ENCODE measurements at regions not wholly inside any gene's neighbourhood (a gene's known extent, or its start where the extent isn't known, plus 50 kb on each side); places are given as distances from the start of the nearest gene placed in this dataset.
A peak's percentile ranks its signal among the peaks of the same experiment; 100 is the strongest.

DNA sequence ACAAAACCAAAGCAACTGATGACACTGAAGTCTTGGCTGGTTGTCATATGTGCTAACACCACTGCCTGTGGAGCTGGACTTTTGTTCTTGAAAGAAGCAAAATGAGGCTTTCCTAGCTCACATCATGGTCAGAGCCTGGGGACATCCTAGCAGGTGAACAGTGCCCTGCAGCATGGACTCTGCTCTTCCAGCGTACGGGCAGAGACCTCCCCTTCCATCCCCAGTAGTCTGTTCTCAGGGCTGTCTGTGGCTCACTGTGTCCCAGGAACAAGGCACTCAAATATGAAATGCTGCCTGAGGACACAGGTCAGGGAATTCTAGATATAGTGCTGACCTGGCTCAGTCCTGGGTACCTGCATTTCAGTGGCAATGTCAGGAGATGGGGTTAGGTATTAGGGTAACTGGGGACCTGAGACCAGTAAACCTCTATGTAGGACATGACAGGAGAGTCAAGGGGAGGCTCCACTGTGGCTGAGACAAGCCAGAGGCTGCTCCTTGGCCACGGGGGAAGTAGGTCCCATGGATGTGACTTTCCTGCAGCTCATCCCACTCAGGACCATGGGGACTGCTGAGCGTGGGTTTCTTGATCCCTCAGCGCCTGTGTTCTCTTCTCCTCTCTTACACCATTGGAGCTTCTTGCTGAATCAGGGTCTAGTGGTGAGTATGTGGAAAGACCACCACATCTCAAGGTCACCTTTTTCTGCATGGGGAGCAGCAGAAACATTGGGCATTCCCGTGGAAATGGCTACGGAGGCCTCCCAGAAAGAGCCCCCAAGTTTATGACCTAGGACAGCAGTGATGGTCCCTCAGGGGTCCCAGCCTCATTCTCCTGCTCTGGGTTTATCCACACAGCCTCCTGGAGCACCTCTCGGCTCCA, 80.1 kb downstream of the ZNF280B start:
- no peak for DNase-seq (ENCODE audit: low spot score in 2 of 2)
- Histone ChIP-seq H3K27me3 (no peaks in the 10 kb centered on the region), H3K27ac (no peak overlapping the region), H3K36me3 (no peaks in the 10 kb centered on the region), H3K4me1 (no peaks in the 10 kb centered on the region), H3K4me3 (no peak overlapping the region), H3K9me3 (no peaks in the 10 kb centered on the region)
- TF ChIP-seq, protein P1, sequence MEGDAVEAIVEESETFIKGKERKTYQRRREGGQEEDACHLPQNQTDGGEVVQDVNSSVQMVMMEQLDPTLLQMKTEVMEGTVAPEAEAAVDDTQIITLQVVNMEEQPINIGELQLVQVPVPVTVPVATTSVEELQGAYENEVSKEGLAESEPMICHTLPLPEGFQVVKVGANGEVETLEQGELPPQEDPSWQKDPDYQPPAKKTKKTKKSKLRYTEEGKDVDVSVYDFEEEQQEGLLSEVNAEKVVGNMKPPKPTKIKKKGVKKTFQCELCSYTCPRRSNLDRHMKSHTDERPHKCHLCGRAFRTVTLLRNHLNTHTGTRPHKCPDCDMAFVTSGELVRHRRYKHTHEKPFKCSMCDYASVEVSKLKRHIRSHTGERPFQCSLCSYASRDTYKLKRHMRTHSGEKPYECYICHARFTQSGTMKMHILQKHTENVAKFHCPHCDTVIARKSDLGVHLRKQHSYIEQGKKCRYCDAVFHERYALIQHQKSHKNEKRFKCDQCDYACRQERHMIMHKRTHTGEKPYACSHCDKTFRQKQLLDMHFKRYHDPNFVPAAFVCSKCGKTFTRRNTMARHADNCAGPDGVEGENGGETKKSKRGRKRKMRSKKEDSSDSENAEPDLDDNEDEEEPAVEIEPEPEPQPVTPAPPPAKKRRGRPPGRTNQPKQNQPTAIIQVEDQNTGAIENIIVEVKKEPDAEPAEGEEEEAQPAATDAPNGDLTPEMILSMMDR (IDR thresholded peaks at IDR 0.05): no peak
- intact Hi-C loops (cut with DNase I): no loop called here

GRCh38 chr22:22429369-22430108, 79.0 kb downstream of the ZNF280B start:
- Histone ChIP-seq H3K27me3 (no peaks in the 10 kb centered on the region), H3K4me1 (no peaks in the 10 kb centered on the region), H3K27ac (no peak overlapping the region), H3K36me3 (no peaks in the 10 kb centered on the region), H3K9me3 (no peaks in the 10 kb centered on the region), H3K4me3 (no peak overlapping the region)
- no peak for DNase-seq (ENCODE audit: low spot score in 2 of 2)
- intact Hi-C loops (cut with DNase I): no loop called here
- TF ChIP-seq, protein P1 (IDR thresholded peaks at IDR 0.05): no peak

DNA sequence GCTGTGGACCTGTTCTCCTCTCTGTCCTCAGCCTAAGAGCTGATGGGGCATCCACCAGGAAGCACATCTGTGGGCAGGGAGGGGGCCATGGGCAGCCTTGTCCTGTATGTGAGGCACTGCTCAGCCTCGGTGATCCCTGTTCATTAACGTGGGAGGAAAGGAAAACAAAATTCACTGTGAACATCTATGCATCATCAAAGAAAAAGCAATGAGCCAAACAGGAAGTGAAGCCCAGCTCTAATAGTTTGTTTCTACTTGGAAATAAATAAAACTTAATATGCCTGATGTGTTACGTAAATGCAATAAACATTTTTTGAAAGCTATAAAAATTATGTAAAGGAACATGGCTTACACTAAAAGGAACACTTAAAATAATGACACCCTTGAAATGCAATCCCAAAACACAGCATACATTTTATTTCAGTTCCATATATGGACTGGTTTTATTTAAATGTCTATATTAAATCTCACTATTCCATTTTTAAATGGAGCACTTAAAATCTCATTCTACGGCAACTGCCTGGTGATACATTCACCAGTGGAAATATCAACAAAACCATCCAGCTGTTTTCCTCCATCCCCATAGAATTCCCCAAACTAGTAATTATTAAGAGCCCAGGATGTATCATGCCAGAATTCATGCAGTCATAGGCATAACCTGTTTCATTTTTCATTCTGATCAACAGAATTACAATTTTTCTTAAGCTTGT, 78.3 kb downstream of the ZNF280B start:
- Histone ChIP-seq H3K36me3 (no peaks in the 10 kb centered on the region), H3K4me3 (no peak overlapping the region), H3K27ac (no peak overlapping the region), H3K27me3 (no peaks in the 10 kb centered on the region), H3K9me3 (no peaks in the 10 kb centered on the region), H3K4me1 (no peaks in the 10 kb centered on the region)
- TF ChIP-seq, protein P1 (IDR thresholded peaks at IDR 0.05): no peak
- intact Hi-C loops (cut with DNase I): no loop called here
- DNase-seq (ENCODE audit: low spot score in 2 of 2): no peak

- no peak for DNase-seq (ENCODE audit: low spot score in 2 of 2)
- intact Hi-C loops (cut with DNase I): no loop called here
- no peaks in the 10 kb centered on the region for H3K27me3 ChIP-seq
- no peaks in the 10 kb centered on the region for H3K4me1 ChIP-seq
- TF ChIP-seq, protein P1 (IDR thresholded peaks at IDR 0.05): peak; percentile 18 to 43 (median 22)
- H3K36me3 ChIP-seq: no peaks in the 10 kb centered on the region
- H3K9me3 ChIP-seq: no peaks in the 10 kb centered on the region
- H3K27ac ChIP-seq: no peak overlapping the region
- no peak overlapping the region for H3K4me3 ChIP-seq
These were observed 77.0 kb downstream of the ZNF280B start for GRCh38 chr22:22431271-22432220.

GRCh38 chr22:22432479-22432878, 76.1 kb downstream of the ZNF280B start:
- no peaks in the 10 kb centered on the region for H3K9me3 ChIP-seq
- H3K4me1 ChIP-seq: no peaks in the 10 kb centered on the region
- intact Hi-C loops (cut with DNase I): no loop called here
- H3K36me3 ChIP-seq: no peaks in the 10 kb centered on the region
- H3K4me3 ChIP-seq: no peak overlapping the region
- no peaks in the 10 kb centered on the region for H3K27me3 ChIP-seq
- TF ChIP-seq, protein P1 (IDR thresholded peaks at IDR 0.05): no peak
- H3K27ac ChIP-seq: no peak overlapping the region
- DNase-seq (ENCODE audit: low spot score in 2 of 2): no peak

Data from ascending aorta (tissue), 2 donors.